DOHH2 (cell line): ENCODE measurements at regions not wholly inside any gene's neighbourhood (a gene's known extent, or its start where the extent isn't known, plus 50 kb on each side); places are given as distances from the start of the nearest gene placed in this dataset.

Experiments
- H3F3A ChIP-seq: fragments of 200-600 bp; sonication (generic), shearing (Covaris generic); 2 replicates; pipeline ENCODE4 v1.6.0; 2016; ENCODE audit warnings: antibody characterized with exemption, mild to moderate bottlenecking; ENCODE audit not compliant: control insufficient read depth, insufficient read depth
- H3K27ac ChIP-seq: fragments of 200-600 bp; sonication (generic); 2 replicates; pipeline ENCODE4 v1.5.1; 2014; ENCODE audit warnings: low read depth, mild to moderate bottlenecking, low read length, moderate library complexity
- H3K27me3 ChIP-seq: fragments of 200-600 bp; sonication (generic); 2 replicates; pipeline ENCODE4 v1.6.1; 2014; ENCODE audit warnings: mild to moderate bottlenecking, low read length, mixed read lengths; ENCODE audit not compliant: control insufficient read depth
- H3K36me3 ChIP-seq: fragments of 200-600 bp; sonication (generic); 2 replicates; pipeline ENCODE4 v1.6.1; 2014; ENCODE audit warnings: mild to moderate bottlenecking, low read length, moderate library complexity, mixed read lengths; ENCODE audit not compliant: control insufficient read depth
- H3K4me1 ChIP-seq: fragments of 200-600 bp; sonication (generic); 2 replicates; pipeline ENCODE4 v1.6.1; 2014; ENCODE audit warnings: mild to moderate bottlenecking, low read length, mixed read lengths; ENCODE audit not compliant: control insufficient read depth
- H3K4me2 ChIP-seq: fragments of 200-600 bp; sonication (generic); 2 replicates; pipeline ENCODE4 v1.6.0; 2014; ENCODE audit warnings: mild to moderate bottlenecking, low read length, moderate library complexity
- H3K4me3 ChIP-seq: fragments of 200-600 bp; sonication (generic); 2 replicates; pipeline ENCODE4 v1.5.1; 2014; ENCODE audit warnings: mild to moderate bottlenecking, low read length, mixed read lengths
- H3K79me2 ChIP-seq: fragments of 200-600 bp; sonication (generic); 2 replicates; pipeline ENCODE4 v1.6.1; 2014; ENCODE audit warnings: mild to moderate bottlenecking, low read length, mixed read lengths; ENCODE audit not compliant: control insufficient read depth
- H3K9me2 ChIP-seq: fragments of 200-600 bp; sonication (generic); replicated peaks from 2 replicates; pipeline ENCODE4 v1.6.1; 2014; ENCODE audit warnings: mild to moderate bottlenecking, low read length, mixed read lengths; ENCODE audit not compliant: control insufficient read depth
- H3K9me3 ChIP-seq: fragments of 200-600 bp; sonication (generic); 2 replicates; pipeline ENCODE4 v1.6.1; 2014; ENCODE audit warnings: antibody characterized with exemption, low read length, mixed read lengths; ENCODE audit not compliant: control insufficient read depth, insufficient read depth
- H4K20me1 ChIP-seq: fragments of 200-600 bp; sonication (generic); 2 replicates; pipeline ENCODE4 v1.6.0; 2014; ENCODE audit warnings: low read depth, mild to moderate bottlenecking, antibody characterized with exemption, low read length, moderate library complexity; ENCODE audit not compliant: control insufficient read depth, insufficient read depth
- CTCF ChIP-seq: fragments of 200-600 bp; sonication (generic); IDR thresholded peaks from one replicate; pipeline ENCODE4 v1.5.1; 2014; ENCODE audit warnings: antibody characterized with exemption, mild to moderate bottlenecking, low read depth, low read length; ENCODE audit not compliant: poor library complexity, severe bottlenecking
- EZH2phosphoT487 ChIP-seq: fragments of 200-600 bp; sonication (generic); IDR thresholded peaks from 2 replicates; pipeline ENCODE4 v1.6.1; 2017; ENCODE audit warnings: borderline replicate concordance, mild to moderate bottlenecking, antibody characterized with exemption, low read length, moderate library complexity, mixed read lengths

- Histone ChIP-seq H3K27me3 (no peaks in the 10 kb centered on the region), H3K4me1 (no peaks in the 10 kb centered on the region), H3F3A (no peaks in the 10 kb centered on the region), H3K36me3 (no peaks in the 10 kb centered on the region), H3K9me2 (no peaks in the 10 kb centered on the region), H4K20me1 (no peaks in the 10 kb centered on the region), H3K9me3 (no peaks in the 10 kb centered on the region), H3K4me2 (no peak overlapping the region), H3K79me2 (no peaks in the 10 kb centered on the region), H3K4me3 (no peak overlapping the region), H3K27ac (no peak overlapping the region)
- TF ChIP-seq EZH2phosphoT487 (no peak), CTCF (no peak)
Observed at GRCh38 chr4:167290678-167291077, 56.4 kb upstream of the SPOCK3 start.

- H3K4me1 ChIP-seq, result no peaks in the 10 kb centered on the region
- no peak for TF ChIP-seq EZH2phosphoT487
- no peak for TF ChIP-seq CTCF
- no peaks in the 10 kb centered on the region for H3K9me2 ChIP-seq
- no peaks in the 10 kb centered on the region for H3F3A ChIP-seq
- no peaks in the 10 kb centered on the region for H3K36me3 ChIP-seq
- no peak overlapping the region for H3K4me2 ChIP-seq
- no peak overlapping the region for H3K4me3 ChIP-seq
- H3K79me2 ChIP-seq, result no peaks in the 10 kb centered on the region
- H3K9me3 ChIP-seq, result no peaks in the 10 kb centered on the region
- no peaks in the 10 kb centered on the region for H3K27me3 ChIP-seq
- no peak overlapping the region for H3K27ac ChIP-seq
- no peaks in the 10 kb centered on the region for H4K20me1 ChIP-seq
Observed at GRCh38 chr4:167308876-167309275, 74.6 kb upstream of the SPOCK3 start.

- no peaks in the 10 kb centered on the region for H4K20me1 ChIP-seq
- H3K79me2 ChIP-seq, result no peaks in the 10 kb centered on the region
- H3K4me3 ChIP-seq, result no peak overlapping the region
- no peak overlapping the region for H3K27ac ChIP-seq
- no peaks in the 10 kb centered on the region for H3K9me3 ChIP-seq
- no peaks in the 10 kb centered on the region for H3K4me1 ChIP-seq
- no peaks in the 10 kb centered on the region for H3K9me2 ChIP-seq
- H3K36me3 ChIP-seq, result no peaks in the 10 kb centered on the region
- TF ChIP-seq CTCF (no peak), EZH2phosphoT487 (no peak)
- H3F3A ChIP-seq, result no peaks in the 10 kb centered on the region
- no peaks in the 10 kb centered on the region for H3K27me3 ChIP-seq
- H3K4me2 ChIP-seq, result no peak overlapping the region
Observed at GRCh38 chr4:167321299-167321698, 87.0 kb upstream of the SPOCK3 start.

GRCh38 chr4:167339781-167340180, 105.5 kb upstream of the SPOCK3 start:
- H3K79me2 ChIP-seq, result no peaks in the 10 kb centered on the region
- no peak overlapping the region for H3K27ac ChIP-seq

More at GRCh38 chr4:167339781-167340180, 105.5 kb upstream of the SPOCK3 start:
- H3K4me3 ChIP-seq, result no peak overlapping the region
- no peaks in the 10 kb centered on the region for H3K36me3 ChIP-seq
- no peaks in the 10 kb centered on the region for H4K20me1 ChIP-seq
- no peaks in the 10 kb centered on the region for H3K4me1 ChIP-seq
- H3F3A ChIP-seq, result no peaks in the 10 kb centered on the region
- H3K9me3 ChIP-seq, result no peaks in the 10 kb centered on the region
- no peaks in the 10 kb centered on the region for H3K9me2 ChIP-seq
- no peak overlapping the region for H3K4me2 ChIP-seq
- no peaks in the 10 kb centered on the region for H3K27me3 ChIP-seq
- TF ChIP-seq CTCF (no peak), EZH2phosphoT487 (no peak)
